ENCODE measurements at regions not wholly inside any gene's neighbourhood (a gene's known extent, or its start where the extent isn't known, plus 50 kb on each side); places are given as distances from the start of the nearest gene placed in this dataset.

- TF ChIP-seq CTCF (IDR thresholded peaks at IDR 0.05) = no peak
- Mint-ChIP-seq H3K9me3 (peaks cover 15% of the 10 kb centered on the region), H3K4me3 (no peak overlapping the region)
These were observed 324.1 kb downstream of the TCERG1L start for GRCh38 chr10:130987401-130987800.

GRCh38 chr10:130989670-130990232 is 321.8 kb downstream of the TCERG1L start:
- H3K27me3 Mint-ChIP-seq = no peaks in the 10 kb centered on the region
- TF ChIP-seq CTCF (IDR thresholded peaks at IDR 0.05) = no peak
- POLR2A ChIA-PET = no interaction called here
- ATAC-seq (no peak), DNase-seq (no peak)
- intact Hi-C loops (cut with micrococcal nuclease) = no loop called here
- no peak overlapping the region for H3K4me3 Mint-ChIP-seq
- H3K4me1 Mint-ChIP-seq (ENCODE audit: low read depth) = no peaks in the 10 kb centered on the region
- CTCF ChIA-PET = no interaction called here
- no peak overlapping the region for H3K27ac Mint-ChIP-seq
- H3K9me3 Mint-ChIP-seq = no peaks in the 10 kb centered on the region
- no peaks in the 10 kb centered on the region for H3K36me3 Mint-ChIP-seq (ENCODE audit: low read depth)

More at GRCh38 chr10:130987401-130987800, 324.1 kb downstream of the TCERG1L start:
- Mint-ChIP-seq H3K27ac (no peak overlapping the region), H3K36me3 (ENCODE audit: low read depth) (no peaks in the 10 kb centered on the region), H3K4me1 (ENCODE audit: low read depth) (no peaks in the 10 kb centered on the region), H3K27me3 (no peaks in the 10 kb centered on the region)
- ATAC-seq = no peak
- intact Hi-C loops (cut with micrococcal nuclease) = no loop called here
- POLR2A ChIA-PET = no interaction called here
- no peak for DNase-seq
- CTCF ChIA-PET = no interaction called here

- POLR2A ChIA-PET = no interaction called here
- intact Hi-C loops (cut with micrococcal nuclease) = no loop called here
- no peaks in the 10 kb centered on the region for H3K27me3 Mint-ChIP-seq
- TF ChIP-seq CTCF (IDR thresholded peaks at IDR 0.05) = no peak
- CTCF ChIA-PET = no interaction called here
- H3K36me3 Mint-ChIP-seq (ENCODE audit: low read depth) = no peaks in the 10 kb centered on the region
- H3K4me1 Mint-ChIP-seq (ENCODE audit: low read depth) = no peaks in the 10 kb centered on the region
- no peaks in the 10 kb centered on the region for H3K9me3 Mint-ChIP-seq
- H3K4me3 Mint-ChIP-seq = no peak overlapping the region
- ATAC-seq (no peak), DNase-seq (no peak)
- no peak overlapping the region for H3K27ac Mint-ChIP-seq
These were observed 321.0 kb downstream of the TCERG1L start for GRCh38 chr10:130990486-130990885.

GRCh38 chr10:130992802-130993523 is 318.6 kb downstream of the TCERG1L start:
- ChIA-PET CTCF (no interaction called here), POLR2A (no interaction called here)
- H3K27ac Mint-ChIP-seq = no peak overlapping the region
- no peaks in the 10 kb centered on the region for H3K4me1 Mint-ChIP-seq (ENCODE audit: low read depth)
- no peak for ATAC-seq
- no peaks in the 10 kb centered on the region for H3K27me3 Mint-ChIP-seq
- TF ChIP-seq CTCF (IDR thresholded peaks at IDR 0.05) = no peak
- H3K9me3 Mint-ChIP-seq = no peaks in the 10 kb centered on the region
- DNase-seq = no peak
- intact Hi-C loops (cut with micrococcal nuclease) = no loop called here
- H3K4me3 Mint-ChIP-seq = no peak overlapping the region
- no peaks in the 10 kb centered on the region for H3K36me3 Mint-ChIP-seq (ENCODE audit: low read depth)

GRCh38 chr10:130993612-130994011 is 317.9 kb downstream of the TCERG1L start:
- H3K4me1 Mint-ChIP-seq (ENCODE audit: low read depth) = no peaks in the 10 kb centered on the region
- CTCF ChIA-PET = no interaction called here

More at GRCh38 chr10:130993612-130994011, 317.9 kb downstream of the TCERG1L start:
- POLR2A ChIA-PET = no interaction called here
- H3K36me3 Mint-ChIP-seq (ENCODE audit: low read depth) = no peaks in the 10 kb centered on the region
- no peaks in the 10 kb centered on the region for H3K9me3 Mint-ChIP-seq
- H3K27ac Mint-ChIP-seq = no peak overlapping the region
- no peak for TF ChIP-seq CTCF (IDR thresholded peaks at IDR 0.05)
- DNase-seq = no peak
- no peaks in the 10 kb centered on the region for H3K27me3 Mint-ChIP-seq
- H3K4me3 Mint-ChIP-seq = no peak overlapping the region
- ATAC-seq = no peak
- intact Hi-C loops (cut with micrococcal nuclease) = no loop called here

Data from activated CD8-positive, alpha-beta T cell treated with anti-CD3 and anti-CD28 coated beads for 36 hours (primary cell).